ENCODE measurements at regions not wholly inside any gene's neighbourhood (a gene's known extent, or its start where the extent isn't known, plus 50 kb on each side); places are given as distances from the start of the nearest gene placed in this dataset.

DNA sequence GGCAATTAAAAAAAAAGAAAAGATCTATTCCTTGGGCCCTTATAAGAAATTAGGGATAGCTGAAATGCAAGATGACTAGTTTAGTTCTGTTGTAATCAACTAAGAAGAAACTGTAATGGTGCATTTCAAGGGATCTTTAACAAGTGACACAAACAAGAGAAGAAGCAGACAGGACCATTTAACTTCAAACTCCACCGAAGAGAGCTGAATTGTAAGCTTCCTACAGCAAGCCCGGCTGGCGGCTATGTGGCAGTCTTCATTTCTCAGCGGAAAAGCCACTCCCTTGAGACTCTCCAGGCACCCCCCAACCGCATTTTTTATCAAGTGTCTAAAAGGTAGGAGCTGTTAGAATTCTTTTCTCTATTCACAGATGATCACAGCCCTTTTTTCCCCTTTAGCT, 305.2 kb upstream of the ZNF507 start:
- Histone ChIP-seq H3K9ac (ENCODE audit: low read depth in 1 of 2, low read length in 2 of 2) (no peak overlapping the region), H3K9me3 (ENCODE audit: control insufficient read depth in 4 of 4, low read length in 3 of 4) (no peaks in the 10 kb centered on the region), H3K27ac (ENCODE audit: low read depth in 1 of 2, low read length in 2 of 2) (no peak overlapping the region), H3K4me3 (ENCODE audit: low read depth in 1 of 3, low read length in 3 of 3) (no peak overlapping the region), H3K4me1 (ENCODE audit: control insufficient read depth in 4 of 4, insufficient read depth in 4 of 4, low read length in 3 of 4) (no peaks in the 10 kb centered on the region), H3K36me3 (ENCODE audit: control insufficient read depth in 4 of 4, insufficient read depth in 3 of 4, low read depth in 1 of 4, low read length in 3 of 4) (no peaks in the 10 kb centered on the region), H3K27me3 (ENCODE audit: control insufficient read depth in 4 of 4, insufficient read depth in 4 of 4, low read length in 3 of 4) (peaks cover 0 to 11% (median 6%) of the 10 kb centered on the region in 4 donors)
- TF ChIP-seq, protein P1, sequence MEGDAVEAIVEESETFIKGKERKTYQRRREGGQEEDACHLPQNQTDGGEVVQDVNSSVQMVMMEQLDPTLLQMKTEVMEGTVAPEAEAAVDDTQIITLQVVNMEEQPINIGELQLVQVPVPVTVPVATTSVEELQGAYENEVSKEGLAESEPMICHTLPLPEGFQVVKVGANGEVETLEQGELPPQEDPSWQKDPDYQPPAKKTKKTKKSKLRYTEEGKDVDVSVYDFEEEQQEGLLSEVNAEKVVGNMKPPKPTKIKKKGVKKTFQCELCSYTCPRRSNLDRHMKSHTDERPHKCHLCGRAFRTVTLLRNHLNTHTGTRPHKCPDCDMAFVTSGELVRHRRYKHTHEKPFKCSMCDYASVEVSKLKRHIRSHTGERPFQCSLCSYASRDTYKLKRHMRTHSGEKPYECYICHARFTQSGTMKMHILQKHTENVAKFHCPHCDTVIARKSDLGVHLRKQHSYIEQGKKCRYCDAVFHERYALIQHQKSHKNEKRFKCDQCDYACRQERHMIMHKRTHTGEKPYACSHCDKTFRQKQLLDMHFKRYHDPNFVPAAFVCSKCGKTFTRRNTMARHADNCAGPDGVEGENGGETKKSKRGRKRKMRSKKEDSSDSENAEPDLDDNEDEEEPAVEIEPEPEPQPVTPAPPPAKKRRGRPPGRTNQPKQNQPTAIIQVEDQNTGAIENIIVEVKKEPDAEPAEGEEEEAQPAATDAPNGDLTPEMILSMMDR (IDR thresholded peaks at IDR 0.05; ENCODE audit: low read depth, low read length, missing input control): no peak
- TF ChIP-seq GABPA (IDR thresholded peaks at IDR 0.05 in 1 of 2, conservative IDR thresholded peaks at IDR 0.05 in 1 of 2) (no peak), NR2F2 (IDR thresholded peaks at IDR 0.05) (no peak)
- TF ChIP-seq, protein P2, sequence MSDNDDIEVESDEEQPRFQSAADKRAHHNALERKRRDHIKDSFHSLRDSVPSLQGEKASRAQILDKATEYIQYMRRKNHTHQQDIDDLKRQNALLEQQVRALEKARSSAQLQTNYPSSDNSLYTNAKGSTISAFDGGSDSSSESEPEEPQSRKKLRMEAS (IDR thresholded peaks at IDR 0.05): no peak
- DNase-seq (ENCODE audit: low spot score): no peak
- 75% methylated on average over 5 of the region's 5 CpGs for WGBS

DNA sequence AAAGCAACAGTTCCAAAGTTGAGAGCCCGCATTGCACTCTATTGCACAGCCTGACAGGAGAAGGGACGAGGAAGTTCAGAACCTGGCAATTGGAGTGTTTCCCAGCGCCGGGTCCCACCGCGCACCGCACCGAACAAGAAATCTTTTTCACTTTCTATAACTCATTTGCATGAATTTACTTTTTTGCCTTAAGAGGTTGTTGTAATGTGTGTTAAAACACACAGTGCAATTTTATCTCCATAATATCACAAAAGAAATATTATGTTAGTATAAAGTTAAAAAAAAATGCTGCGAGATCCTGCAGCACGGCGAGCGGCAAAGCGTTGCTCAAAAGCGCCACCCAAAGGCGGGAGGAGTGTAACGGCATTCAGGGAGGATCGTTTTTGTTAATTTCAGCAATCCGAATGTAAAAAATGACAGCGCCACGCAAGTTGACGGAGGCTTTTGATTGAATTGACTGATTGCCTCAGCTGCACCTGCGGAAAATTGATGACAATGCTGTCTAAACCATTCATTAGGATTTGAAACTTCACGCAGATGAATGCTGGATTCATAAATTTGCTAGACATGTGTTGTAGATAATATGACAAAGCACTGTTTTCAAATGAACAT, 303.6 kb upstream of the ZNF507 start:
- no peak overlapping the region for H3K9ac ChIP-seq (ENCODE audit: low read depth in 1 of 2, low read length in 2 of 2)
- no peaks in the 10 kb centered on the region for H3K36me3 ChIP-seq (ENCODE audit: control insufficient read depth in 4 of 4, insufficient read depth in 3 of 4, low read depth in 1 of 4, low read length in 3 of 4)
- peaks cover 0 to 11% (median 6%) of the 10 kb centered on the region in 4 donors for H3K27me3 ChIP-seq (ENCODE audit: control insufficient read depth in 4 of 4, insufficient read depth in 4 of 4, low read length in 3 of 4)
- no peak overlapping the region for H3K27ac ChIP-seq (ENCODE audit: low read depth in 1 of 2, low read length in 2 of 2)
- no peaks in the 10 kb centered on the region for H3K9me3 ChIP-seq (ENCODE audit: control insufficient read depth in 4 of 4, low read length in 3 of 4)
- TF ChIP-seq, protein P3, sequence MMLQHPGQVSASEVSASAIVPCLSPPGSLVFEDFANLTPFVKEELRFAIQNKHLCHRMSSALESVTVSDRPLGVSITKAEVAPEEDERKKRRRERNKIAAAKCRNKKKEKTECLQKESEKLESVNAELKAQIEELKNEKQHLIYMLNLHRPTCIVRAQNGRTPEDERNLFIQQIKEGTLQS (IDR thresholded peaks at IDR 0.05): no peak
- peak; percentile 73 to 77 for TF ChIP-seq RAD21 (IDR thresholded peaks at IDR 0.05)
- TF ChIP-seq, protein P4, sequence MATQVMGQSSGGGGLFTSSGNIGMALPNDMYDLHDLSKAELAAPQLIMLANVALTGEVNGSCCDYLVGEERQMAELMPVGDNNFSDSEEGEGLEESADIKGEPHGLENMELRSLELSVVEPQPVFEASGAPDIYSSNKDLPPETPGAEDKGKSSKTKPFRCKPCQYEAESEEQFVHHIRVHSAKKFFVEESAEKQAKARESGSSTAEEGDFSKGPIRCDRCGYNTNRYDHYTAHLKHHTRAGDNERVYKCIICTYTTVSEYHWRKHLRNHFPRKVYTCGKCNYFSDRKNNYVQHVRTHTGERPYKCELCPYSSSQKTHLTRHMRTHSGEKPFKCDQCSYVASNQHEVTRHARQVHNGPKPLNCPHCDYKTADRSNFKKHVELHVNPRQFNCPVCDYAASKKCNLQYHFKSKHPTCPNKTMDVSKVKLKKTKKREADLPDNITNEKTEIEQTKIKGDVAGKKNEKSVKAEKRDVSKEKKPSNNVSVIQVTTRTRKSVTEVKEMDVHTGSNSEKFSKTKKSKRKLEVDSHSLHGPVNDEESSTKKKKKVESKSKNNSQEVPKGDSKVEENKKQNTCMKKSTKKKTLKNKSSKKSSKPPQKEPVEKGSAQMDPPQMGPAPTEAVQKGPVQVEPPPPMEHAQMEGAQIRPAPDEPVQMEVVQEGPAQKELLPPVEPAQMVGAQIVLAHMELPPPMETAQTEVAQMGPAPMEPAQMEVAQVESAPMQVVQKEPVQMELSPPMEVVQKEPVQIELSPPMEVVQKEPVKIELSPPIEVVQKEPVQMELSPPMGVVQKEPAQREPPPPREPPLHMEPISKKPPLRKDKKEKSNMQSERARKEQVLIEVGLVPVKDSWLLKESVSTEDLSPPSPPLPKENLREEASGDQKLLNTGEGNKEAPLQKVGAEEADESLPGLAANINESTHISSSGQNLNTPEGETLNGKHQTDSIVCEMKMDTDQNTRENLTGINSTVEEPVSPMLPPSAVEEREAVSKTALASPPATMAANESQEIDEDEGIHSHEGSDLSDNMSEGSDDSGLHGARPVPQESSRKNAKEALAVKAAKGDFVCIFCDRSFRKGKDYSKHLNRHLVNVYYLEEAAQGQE (IDR thresholded peaks at IDR 0.05): no peak
- no peak for TF ChIP-seq FOXA2 (IDR thresholded peaks at IDR 0.05)
- TF ChIP-seq, protein P1 (IDR thresholded peaks at IDR 0.05; ENCODE audit: low read depth, low read length, missing input control): peak; percentile 46
- 3% methylated on average over 23 of the region's 23 CpGs for WGBS
- H3K4me1 ChIP-seq (ENCODE audit: control insufficient read depth in 4 of 4, insufficient read depth in 4 of 4, low read length in 3 of 4): no peaks in the 10 kb centered on the region
- DNase-seq (ENCODE audit: low spot score): peak; percentile 38
- peak overlapping the region in 1 of 3 donors; percentile 21 for H3K4me3 ChIP-seq (ENCODE audit: low read depth in 1 of 3, low read length in 3 of 3)
